DND-41 (cell line): ENCODE measurements at regions not wholly inside any gene's neighbourhood (a gene's known extent, or its start where the extent isn't known, plus 50 kb on each side); places are given as distances from the start of the nearest gene placed in this dataset.

ENCODE experiments used
- ATAC-seq: fragments of 200-7000 bp; cut with Tn5 transposase; 3 replicates; pipeline ENCODE4 v1.9.1; 2021; ENCODE audit warnings: low read depth; ENCODE audit not compliant: insufficient read depth
- DNase-seq: peaks from one replicate; pipeline ENCODE4 v3.0.0-alpha.2; 2020
- H2AFZ ChIP-seq: 2 replicates; pipeline ENCODE4 v1.6.0; 2012; ENCODE audit warnings: low read depth, low read length
- H3K27ac ChIP-seq: 2 replicates; pipeline ENCODE4 v1.5.1; 2012; ENCODE audit warnings: low read length, inconsistent platforms
- H3K27me3 ChIP-seq: fragments of 200-600 bp; sonication (generic); 2 replicates; pipeline ENCODE4 v1.6.0; 2012; ENCODE audit warnings: low read length, mild to moderate bottlenecking, inconsistent platforms; ENCODE audit not compliant: insufficient read depth, poor library complexity
- H3K36me3 ChIP-seq: 2 replicates; pipeline ENCODE4 v1.5.1; 2012; ENCODE audit warnings: low read length, inconsistent platforms; ENCODE audit not compliant: insufficient read depth
- H3K4me1 ChIP-seq: 2 replicates; pipeline ENCODE4 v1.5.1; 2012; ENCODE audit warnings: mild to moderate bottlenecking, low read length; ENCODE audit not compliant: insufficient read depth
- H3K4me2 ChIP-seq: 2 replicates; pipeline ENCODE4 v1.6.0; 2012; ENCODE audit warnings: mild to moderate bottlenecking, moderate library complexity, low read length, inconsistent platforms; ENCODE audit not compliant: insufficient read depth
- H3K4me3 ChIP-seq, 2 experiments: fragments of 200-600 bp in 1 of 2; shearing (Covaris generic) in 1 of 2; 2 replicates each; pipeline ENCODE4 v1.5.1; 2012 to 2016; ENCODE audit warnings: inconsistent platforms in 2 of 2, low read length in 2 of 2, mild to moderate bottlenecking in 2 of 2, low read depth in 1 of 2, moderate library complexity in 1 of 2
- H3K79me2 ChIP-seq: 2 replicates; pipeline ENCODE4 v1.6.0; 2012; ENCODE audit warnings: low read length, inconsistent platforms; ENCODE audit not compliant: insufficient read depth
- H3K9ac ChIP-seq: 2 replicates; pipeline ENCODE4 v1.6.0; 2012; ENCODE audit warnings: low read depth, mild to moderate bottlenecking, inconsistent platforms, low read length, moderate library complexity
- H3K9me3 ChIP-seq: 2 replicates; pipeline ENCODE4 v1.5.1; 2012; ENCODE audit warnings: low read length, moderate library complexity, mild to moderate bottlenecking, inconsistent platforms; ENCODE audit not compliant: insufficient read depth, severe bottlenecking
- H4K20me1 ChIP-seq: 2 replicates; pipeline ENCODE4 v1.6.0; 2012; ENCODE audit warnings: low read length; ENCODE audit not compliant: insufficient read depth
- EZH2 ChIP-seq: IDR thresholded peaks from 3 replicates; pipeline ENCODE4 v1.6.1; 2012; ENCODE audit warnings: borderline replicate concordance, low read depth, mild to moderate bottlenecking, moderate library complexity, low read length, inconsistent platforms; ENCODE audit not compliant: severe bottlenecking
- TF ChIP-seq, protein P1 (sequence below): IDR thresholded peaks from 2 replicates; pipeline ENCODE4 v1.5.1; 2012; ENCODE audit warnings: borderline replicate concordance, low read length, moderate library complexity, mild to moderate bottlenecking; ENCODE audit not compliant: poor library complexity, severe bottlenecking; ENCODE audit errors: extremely low read depth

DNA sequence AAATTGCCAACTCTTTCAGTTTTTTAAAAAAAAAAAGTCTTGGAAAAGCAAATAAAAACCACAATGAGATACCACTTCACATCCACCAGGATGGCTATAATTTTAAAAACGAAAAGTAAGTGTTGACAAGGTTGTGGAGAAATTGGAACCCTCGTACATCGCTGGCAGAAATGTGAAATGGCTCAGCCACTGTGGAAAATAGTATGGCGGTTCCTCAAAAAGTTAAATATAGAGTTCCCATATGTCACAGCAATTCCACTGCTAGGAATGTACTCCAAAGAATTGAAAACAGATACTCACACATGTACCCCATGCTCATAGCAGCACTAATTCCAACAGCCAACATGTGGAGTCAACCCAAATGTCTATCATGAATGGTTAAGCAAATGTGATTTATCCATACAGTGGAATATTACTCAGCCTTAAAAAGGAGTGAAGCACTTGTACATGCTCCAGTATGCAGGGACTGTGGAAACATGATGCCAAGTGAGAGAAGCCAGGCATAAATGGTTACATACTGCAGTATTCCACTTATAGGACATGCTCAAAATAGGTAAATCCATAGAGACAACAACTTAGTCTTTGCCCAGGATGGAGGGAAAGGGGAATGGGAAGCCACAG lies 73.8 kb upstream of the PCSK6 start:
- Histone ChIP-seq H3K4me2 (no peak overlapping the region), H2AFZ (no peak overlapping the region), H3K4me3 (no peak overlapping the region), H4K20me1 (no peaks in the 10 kb centered on the region), H3K9ac (no peak overlapping the region), H3K36me3 (no peaks in the 10 kb centered on the region), H3K27ac (no peak overlapping the region), H3K79me2 (no peaks in the 10 kb centered on the region), H3K9me3 (no peaks in the 10 kb centered on the region), H3K4me1 (peaks cover 26% of the 10 kb centered on the region), H3K27me3 (no peaks in the 10 kb centered on the region)
- TF ChIP-seq, protein P1, sequence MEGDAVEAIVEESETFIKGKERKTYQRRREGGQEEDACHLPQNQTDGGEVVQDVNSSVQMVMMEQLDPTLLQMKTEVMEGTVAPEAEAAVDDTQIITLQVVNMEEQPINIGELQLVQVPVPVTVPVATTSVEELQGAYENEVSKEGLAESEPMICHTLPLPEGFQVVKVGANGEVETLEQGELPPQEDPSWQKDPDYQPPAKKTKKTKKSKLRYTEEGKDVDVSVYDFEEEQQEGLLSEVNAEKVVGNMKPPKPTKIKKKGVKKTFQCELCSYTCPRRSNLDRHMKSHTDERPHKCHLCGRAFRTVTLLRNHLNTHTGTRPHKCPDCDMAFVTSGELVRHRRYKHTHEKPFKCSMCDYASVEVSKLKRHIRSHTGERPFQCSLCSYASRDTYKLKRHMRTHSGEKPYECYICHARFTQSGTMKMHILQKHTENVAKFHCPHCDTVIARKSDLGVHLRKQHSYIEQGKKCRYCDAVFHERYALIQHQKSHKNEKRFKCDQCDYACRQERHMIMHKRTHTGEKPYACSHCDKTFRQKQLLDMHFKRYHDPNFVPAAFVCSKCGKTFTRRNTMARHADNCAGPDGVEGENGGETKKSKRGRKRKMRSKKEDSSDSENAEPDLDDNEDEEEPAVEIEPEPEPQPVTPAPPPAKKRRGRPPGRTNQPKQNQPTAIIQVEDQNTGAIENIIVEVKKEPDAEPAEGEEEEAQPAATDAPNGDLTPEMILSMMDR = no peak
- TF ChIP-seq EZH2 = no peak
- ATAC-seq = no peak
- DNase-seq = no peak

DNA sequence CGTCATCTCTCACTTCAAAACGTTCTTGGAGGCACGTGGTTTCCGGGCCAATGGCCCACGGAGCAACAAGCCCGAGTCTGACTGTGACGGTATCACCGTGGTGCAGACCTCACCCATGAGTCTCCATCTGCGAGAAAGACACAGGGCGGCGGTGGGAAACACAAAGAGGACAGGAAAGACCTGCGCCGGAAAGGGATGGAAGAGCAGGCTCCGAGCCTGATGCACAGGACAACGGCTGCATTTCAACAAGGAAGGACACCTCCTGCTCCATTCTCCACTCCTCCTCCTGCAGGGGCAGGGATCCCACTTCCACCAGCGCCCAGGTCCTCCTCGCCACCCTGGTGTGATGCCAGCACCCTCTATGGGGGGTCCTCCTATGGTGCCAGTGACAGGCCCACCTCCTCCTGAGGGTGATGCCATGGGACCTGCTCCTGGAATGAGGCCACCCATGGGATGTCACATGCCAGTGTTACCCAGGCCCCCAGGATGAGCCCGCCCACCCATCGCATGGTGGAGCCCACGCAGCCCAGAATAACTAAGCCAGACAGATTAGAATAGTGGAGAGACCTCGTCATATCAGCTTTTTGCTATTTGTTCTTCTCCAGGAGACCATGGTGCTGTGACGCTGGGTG lies 73.0 kb upstream of the PCSK6 start:
- no peak for DNase-seq
- peaks cover 26% of the 10 kb centered on the region for H3K4me1 ChIP-seq

DNA sequence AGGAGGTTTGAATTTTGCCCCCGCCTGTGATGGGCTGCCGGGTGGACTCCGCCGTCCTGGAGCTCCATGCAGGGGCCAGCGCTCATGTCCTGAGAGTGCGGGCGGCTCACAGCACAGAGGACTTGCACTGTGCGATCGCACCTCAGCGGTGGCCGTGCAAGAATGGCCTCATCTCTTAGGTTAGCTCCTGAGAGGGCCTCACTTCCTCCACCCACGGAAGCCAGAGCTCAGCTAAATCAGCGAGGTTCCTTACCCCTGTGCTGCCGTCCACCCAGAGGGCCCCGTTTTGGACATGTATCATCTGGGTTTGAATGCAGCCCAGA lies 72.0 kb upstream of the PCSK6 start:
- no peaks in the 10 kb centered on the region for H3K36me3 ChIP-seq
- no peaks in the 10 kb centered on the region for H3K27me3 ChIP-seq
- H3K9ac ChIP-seq = no peak overlapping the region
- TF ChIP-seq, protein P1 = no peak
- TF ChIP-seq EZH2 = no peak
- H3K4me1 ChIP-seq = peaks cover 26% of the 10 kb centered on the region
- no peak overlapping the region for H3K27ac ChIP-seq
- DNase-seq (no peak), ATAC-seq (no peak)
- no peak overlapping the region for H2AFZ ChIP-seq
- H3K4me3 ChIP-seq = no peak overlapping the region
- H3K9me3 ChIP-seq = no peaks in the 10 kb centered on the region
- H3K4me2 ChIP-seq = no peak overlapping the region
- no peaks in the 10 kb centered on the region for H3K79me2 ChIP-seq
- no peaks in the 10 kb centered on the region for H4K20me1 ChIP-seq

More for the DNA sequence above, 73.0 kb upstream of the PCSK6 start:
- Histone ChIP-seq H3K79me2 (no peaks in the 10 kb centered on the region), H4K20me1 (no peaks in the 10 kb centered on the region), H3K4me2 (no peak overlapping the region), H3K36me3 (no peaks in the 10 kb centered on the region), H3K27ac (no peak overlapping the region), H3K4me3 (no peak overlapping the region), H3K9ac (no peak overlapping the region), H2AFZ (no peak overlapping the region), H3K9me3 (no peaks in the 10 kb centered on the region), H3K27me3 (no peaks in the 10 kb centered on the region)
- TF ChIP-seq, protein P1 = no peak
- no peak for TF ChIP-seq EZH2
- no peak for ATAC-seq
